Stimulated activated CD4-positive, alpha-beta T cell treated with anti-CD3 and anti-CD28 coated beads, Interleukin-1b, Interleukin-23, amount 100 ng/mL, for 4 hours (primary cell): ENCODE measurements at regions not wholly inside any gene's neighbourhood (a gene's known extent, or its start where the extent isn't known, plus 50 kb on each side); places are given as distances from the start of the nearest gene placed in this dataset.

Experiments used
- DNase-seq, 2 donors: peaks; one replicate each; pipeline ENCODE4 v3.0.0-alpha.2; 2020; ENCODE audit warnings: low read depth in 2 of 2

DNA sequence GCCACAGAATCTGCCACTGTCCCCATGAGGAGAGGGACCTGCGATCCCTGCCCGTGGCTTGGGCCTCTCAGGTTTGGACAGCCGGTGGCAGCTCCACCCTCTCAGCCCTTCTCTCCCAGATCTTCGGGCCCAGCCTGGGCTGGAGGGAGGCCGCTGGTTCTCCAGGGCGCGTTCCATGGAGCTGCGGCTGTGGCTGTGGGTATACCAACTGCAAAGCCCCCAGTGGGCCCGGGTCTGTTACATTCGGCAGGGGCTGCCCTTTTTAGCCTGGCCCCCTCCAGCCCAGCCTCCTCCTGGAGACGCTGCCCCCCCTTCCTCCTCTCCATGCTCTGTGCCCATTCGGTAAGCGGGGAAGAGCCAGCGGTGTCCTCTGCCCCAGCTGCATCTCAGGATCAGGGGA is 64.7 kb upstream of the ZNF469 start:
- no peak for DNase-seq

DNA sequence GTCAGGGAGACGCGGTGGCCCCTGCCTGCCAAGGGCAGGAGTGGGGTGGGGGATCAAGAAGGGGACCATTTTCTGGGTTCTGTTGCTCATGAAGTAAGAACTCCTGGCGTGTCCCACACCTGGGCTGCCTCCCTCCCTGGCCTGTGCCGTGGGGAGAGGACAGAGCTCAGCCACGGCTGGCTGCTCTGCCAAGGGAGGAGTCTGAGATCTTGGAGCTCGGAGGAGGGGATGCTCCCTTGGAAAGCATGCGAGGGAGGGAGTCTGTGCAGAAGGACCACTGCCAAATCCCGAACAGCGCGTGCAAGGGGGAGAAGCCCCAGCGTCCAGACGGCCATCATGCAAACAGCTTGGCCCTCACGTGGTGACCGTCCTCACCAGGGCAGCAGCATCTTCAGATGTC is 64.2 kb upstream of the ZNF469 start:
- no peak for DNase-seq

DNA sequence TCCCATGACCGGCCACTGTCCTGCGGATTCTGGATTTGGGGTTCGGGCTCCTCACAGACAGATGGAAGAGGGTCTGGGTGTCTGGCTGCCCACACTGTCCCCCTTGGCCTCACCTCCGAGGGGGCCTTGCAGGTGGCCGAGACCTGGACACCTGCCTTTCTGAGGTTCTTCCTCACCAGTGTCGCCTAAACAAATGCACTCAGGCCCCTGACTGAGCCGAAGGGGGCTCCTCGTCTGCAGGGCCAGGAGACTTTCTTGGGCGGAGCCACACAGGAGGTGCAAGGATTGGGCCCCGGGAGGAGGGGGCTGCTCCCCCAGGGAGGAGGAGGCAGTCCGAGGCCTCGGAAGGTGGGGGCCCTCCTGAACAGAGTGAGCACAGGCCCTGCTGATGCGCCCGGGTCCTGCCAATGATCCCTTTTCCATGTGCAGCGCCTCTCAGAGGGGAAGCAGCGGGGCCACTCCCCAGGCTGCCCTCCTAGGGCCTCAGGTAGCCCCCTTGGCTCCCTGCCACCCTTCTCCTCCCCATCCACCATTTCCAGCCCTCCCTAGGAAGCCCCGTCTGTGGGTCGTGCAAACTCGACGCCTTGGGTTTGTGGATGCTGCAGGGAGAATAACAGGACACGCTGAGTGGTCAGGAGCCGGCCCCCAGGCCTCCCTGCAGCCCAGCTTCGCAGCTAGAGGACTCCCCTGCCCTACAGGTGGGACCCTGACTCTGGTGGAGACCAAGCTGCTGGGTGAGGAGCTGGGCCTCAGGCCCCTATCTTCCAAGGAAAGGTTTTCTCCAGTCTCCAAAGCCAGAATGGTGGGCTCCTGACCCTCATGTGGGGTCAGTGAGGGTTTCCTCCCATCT is 63.4 kb upstream of the ZNF469 start:
- DNase-seq = no peak

DNA sequence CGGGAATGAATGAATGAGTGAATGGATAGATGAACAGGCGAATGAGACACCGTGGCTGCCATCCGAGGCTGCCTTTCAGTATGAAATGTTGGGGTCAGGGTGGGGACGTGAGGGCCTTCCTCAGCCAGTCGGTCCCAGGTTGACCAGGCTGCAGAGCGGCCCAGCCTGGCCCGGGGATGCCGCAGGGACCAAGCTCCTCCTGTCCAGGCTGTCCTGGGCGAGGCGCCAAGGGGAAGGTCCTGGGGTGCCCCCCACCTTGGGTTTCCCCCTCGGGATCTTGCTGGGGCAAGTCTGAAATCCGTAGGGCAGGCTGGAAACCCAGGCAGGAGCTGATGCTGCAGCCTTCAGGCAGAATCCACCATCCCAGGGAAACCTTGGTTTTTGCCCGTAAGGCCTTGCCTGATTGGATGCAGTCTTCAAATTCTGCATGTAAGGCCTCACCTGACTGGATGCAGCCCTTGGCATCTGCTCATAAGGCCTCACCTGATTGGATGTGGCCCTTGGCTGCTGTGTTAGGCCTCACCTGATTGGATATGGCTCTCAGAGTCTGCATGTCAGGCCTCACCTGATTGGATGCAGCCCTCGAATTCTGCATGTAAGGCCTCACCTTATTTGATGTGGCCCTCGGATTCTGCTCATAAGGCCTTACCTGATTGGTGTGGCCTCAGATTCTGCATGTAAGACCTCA is 61.7 kb upstream of the ZNF469 start:
- no peak for DNase-seq

DNA sequence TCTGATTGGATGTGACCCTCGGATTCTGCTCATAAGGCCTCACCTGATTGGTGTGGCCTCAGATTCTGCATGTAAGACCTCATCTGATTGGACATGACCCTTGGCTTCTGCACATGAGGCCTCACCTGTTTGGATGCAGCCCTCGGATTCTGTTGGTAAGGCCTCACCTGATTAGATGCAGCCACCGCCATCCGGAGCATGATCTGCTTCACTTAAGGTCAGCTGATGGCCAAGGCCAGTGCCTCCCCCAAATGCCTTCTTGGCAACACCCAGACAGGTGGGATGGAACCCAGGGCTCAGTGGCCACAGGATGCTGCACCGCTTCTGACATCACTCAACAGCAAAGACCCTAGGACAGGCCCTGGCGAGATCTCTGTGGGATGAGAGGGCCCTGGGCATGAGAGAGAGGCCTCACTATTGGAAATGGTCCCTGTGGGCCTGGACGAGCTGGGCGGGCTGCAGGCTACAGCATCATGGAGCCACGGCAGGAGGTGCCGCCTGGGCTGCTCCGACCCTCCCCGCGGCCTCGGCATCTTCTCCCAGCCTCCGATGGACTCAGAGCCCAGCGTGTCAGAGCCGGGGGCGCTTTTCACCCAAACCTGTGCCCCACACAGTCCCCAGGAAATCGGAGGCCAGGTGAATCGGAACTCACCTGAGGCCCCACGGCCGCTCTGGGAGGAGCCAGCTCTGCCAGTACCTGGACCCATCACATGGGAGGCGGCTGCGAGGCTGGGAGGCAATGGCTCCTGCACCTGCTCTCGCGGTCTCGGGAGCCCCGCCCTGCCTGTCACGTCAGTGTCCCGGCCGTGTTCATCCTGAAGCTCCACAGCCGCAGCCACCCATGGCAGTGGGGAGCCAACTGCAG is 60.9 kb upstream of the ZNF469 start:
- no peak for DNase-seq

DNA sequence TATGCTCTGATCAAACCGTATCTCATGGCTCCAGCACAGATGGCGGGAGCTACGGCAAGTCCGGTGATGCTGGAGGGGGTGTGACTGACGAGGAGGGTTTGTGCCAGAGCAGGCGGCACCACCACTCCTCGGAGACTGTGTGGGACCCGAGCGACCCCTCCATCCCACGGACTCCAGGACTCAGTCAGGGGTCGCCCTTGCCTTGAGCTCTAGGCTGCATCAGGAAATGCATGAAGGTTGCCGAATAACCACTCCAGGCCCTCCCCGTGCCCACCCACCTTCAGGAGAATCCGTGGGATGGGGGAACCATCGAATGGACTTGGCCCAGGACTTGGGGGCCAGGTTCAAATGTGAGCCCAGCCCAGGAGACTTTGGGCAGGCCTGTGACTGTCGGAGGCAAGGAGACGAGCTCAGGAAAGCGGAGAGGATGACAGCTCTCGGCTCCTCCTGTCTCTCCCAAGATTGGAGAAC is 60.2 kb upstream of the ZNF469 start:
- DNase-seq = no peak

DNA sequence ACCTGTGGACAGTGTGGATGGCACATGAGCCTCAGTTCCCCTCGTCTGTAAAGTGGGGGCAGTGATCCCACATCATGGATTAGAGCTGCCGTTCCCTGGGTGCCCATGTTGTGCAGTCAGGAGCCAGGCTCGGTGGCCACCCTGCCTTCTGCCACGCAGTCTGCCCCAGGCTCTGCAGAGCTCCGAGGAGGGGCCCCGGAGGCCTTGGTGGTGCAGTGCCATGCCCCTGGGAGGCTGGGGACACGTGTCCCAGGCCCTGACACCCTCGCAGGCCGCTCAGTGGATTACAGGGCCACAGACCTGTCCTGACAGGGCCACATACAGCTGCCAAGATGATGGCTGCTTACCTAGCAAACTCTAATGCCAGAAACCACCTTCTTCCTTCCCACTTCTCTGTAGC is 59.7 kb upstream of the ZNF469 start:
- DNase-seq = no peak

DNA sequence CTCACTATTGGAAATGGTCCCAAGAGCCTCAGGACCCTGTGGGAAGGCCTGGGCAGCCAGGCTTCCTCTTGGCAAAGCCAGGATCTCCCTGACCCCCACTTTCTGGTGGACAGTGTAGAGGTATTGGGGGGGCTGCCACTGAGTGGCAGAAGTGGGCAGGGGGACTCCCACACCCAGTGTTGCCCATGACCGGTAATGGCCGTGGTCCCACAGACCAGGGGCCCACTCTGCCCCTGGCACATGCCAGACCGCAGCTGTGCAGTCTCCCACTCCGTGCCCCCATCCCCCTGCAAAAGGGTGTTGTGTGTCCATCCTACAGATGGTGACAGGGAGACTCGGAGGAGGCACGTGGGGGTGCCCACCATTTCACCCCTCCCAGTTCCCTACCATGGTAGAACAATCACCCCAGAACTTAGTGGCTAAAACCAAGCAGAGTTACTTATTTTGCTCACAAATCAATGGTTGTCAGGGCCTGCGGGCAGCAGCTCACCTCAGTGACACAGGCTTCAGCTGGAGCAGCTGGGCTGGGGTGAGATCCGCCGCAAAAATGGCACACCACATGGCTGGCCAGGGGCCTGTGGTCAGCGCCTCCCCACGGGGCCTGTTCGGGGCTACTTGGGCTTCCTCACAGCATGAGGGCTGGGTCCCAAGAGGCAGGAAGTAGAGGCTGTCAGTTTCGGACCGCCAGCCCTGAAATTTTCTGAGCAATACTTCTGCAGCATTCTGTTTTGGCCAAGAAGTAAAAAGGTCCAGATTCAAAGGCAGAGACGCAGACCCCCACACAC is 59.0 kb upstream of the ZNF469 start:
- no peak for DNase-seq

DNA sequence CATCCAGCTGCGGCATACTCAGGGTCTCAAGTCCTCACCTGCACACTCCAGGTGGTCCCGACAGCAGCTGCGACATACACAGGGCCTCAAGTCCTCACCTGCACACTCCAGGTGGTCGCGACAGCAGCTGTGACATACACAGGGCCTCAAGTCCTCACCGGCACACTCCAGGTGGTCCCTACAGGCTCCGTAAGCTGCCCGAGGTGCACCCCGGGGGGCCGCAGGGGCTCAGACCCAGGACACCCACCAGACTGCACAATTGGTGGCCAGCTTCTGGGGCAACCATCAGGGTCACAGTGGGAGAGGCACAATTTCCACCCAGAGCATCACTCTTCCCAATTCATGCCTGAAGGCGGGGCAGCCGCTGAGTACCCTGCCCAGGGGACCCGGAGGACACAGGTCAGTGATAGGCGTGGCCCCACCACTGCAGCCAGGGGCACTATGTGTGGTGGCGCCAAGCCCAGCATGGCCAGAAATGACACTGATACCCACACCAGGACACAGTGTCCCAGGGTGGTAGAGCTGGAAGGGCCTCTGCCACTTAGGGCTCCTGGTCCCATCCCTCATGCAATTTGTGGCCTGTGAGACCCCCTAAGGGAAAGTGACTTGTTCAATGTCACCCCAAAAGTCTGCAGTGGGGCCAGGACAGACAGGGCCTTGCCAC is 57.5 kb upstream of the ZNF469 start:
- DNase-seq = no peak

DNA sequence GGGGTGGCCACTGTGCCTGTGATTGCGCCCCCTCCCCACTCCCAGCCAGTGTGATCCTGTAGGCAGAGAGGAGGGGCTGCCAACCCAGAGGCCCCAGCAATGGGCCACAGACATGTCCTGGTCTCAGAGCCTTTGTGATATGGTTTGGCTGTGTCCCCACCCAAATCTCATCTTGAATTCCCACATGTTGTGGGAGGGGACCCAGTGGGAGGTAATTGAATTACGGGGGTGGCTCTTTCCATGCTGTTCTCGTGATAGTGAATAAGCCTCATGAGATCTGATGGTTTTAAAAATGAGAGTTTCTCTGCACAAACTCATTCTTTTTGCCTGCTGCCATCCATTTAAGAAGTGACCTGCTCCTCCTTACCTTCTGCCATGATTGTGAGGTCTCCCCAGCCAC is 56.8 kb upstream of the ZNF469 start:
- DNase-seq = no peak

DNA sequence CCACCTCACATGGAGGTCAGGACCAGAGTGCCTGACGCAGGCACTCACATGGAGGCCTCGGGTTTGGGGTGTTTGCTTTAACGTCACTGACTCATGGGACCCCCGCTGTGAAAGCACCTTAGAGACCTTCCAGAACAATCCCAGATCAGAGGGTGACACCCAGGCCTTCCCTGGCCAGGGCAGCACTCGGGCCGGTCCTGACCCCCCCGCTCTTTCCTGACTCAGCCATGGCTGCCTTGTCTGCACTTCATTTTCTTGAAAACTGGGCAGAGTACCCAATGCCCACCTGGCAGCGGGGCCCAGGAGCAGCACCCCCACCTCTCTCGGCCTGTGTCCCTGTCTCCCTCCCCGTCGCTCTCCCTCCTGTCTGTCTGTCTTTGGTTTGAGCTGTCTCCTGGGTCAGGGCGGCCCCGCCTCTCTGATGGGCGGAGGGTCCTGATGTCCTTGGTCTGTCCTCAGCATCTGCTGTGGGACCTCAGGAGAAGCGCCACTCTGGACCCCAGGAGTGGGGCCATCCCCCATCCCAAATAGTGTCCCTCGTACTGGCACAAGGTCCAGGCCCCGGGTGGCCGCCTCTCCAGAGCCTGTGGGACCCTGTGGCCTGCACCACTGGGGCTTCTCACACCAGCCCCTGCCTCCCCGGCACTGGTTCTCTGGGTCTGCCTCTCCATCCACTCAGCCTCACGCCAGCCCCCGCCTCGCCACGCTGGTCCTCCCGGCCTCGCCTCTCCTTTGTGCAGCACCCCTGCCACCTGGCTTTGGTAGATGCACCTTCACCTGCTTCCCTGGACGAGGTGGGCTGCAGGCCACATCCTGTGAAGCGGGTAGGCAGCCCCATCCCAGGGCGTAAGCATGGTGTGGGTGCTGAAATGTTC is 55.9 kb upstream of the ZNF469 start:
- DNase-seq = no peak

DNA sequence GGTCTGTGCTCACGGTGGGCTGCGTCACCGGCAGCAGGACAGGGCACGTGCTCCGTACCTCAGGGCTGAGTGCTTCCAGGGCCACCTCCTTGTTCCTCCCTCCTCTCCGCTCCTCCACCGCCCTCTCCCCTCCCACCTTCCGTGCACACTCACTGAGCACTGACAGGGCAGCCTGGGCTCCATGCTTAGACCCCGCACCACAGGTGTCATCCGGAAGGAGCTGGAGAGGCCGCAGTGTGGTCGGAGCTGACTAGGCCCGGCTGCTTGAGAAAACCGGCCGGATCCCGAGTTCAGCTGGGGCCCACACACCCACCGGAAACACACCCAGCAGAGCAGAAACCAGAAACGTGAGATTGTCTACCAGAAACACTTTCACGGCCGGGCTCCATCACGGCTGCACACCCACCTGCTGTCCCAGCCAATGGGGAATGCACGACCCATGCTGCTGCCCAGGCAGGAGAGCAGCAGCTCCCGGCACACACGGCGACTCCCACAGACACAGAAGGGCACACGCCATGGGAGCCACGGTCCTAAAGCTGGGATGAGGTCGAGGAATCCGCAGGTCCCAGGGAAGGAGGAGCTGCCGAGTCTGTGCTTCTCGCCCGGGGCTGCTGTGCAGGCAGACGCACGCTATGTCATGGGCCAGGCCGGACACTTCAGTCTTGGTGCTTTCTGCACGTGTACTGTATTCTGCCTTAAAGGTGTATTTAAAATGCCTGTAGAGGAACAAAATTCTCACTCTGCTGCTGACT is 55.0 kb upstream of the ZNF469 start:
- no peak for DNase-seq

DNA sequence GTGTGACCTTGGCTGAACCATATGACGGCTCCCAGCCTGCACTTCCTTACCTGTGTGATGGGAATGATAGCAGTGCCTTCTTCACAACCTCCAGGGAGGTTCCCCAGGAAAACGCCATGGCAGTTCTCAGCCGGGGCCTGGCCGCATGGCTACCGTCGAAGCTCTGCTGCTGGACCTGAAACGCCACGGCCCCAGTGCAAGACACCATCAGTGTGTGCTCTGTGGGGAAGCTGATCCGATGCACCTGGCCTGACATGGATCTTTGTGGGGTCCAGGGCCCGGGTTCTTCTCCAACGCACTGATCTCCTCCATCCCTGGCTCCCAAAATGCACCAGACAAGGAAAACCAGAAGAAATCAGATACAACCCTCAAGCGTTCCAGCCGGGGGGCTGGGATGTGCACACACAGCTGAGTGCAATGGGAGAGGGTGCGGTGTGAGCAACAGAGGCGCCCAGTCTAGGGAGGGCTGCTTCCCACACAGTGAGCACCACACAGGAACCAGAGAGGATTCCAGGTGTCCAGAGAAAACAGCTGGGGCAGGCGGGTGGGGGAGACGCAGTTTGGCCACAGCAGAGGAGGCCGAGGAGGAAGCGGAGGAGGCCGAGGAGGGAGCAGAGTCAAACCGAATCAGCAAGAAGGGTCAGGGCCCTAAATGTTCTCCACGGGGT is 54.3 kb upstream of the ZNF469 start:
- no peak for DNase-seq

DNA sequence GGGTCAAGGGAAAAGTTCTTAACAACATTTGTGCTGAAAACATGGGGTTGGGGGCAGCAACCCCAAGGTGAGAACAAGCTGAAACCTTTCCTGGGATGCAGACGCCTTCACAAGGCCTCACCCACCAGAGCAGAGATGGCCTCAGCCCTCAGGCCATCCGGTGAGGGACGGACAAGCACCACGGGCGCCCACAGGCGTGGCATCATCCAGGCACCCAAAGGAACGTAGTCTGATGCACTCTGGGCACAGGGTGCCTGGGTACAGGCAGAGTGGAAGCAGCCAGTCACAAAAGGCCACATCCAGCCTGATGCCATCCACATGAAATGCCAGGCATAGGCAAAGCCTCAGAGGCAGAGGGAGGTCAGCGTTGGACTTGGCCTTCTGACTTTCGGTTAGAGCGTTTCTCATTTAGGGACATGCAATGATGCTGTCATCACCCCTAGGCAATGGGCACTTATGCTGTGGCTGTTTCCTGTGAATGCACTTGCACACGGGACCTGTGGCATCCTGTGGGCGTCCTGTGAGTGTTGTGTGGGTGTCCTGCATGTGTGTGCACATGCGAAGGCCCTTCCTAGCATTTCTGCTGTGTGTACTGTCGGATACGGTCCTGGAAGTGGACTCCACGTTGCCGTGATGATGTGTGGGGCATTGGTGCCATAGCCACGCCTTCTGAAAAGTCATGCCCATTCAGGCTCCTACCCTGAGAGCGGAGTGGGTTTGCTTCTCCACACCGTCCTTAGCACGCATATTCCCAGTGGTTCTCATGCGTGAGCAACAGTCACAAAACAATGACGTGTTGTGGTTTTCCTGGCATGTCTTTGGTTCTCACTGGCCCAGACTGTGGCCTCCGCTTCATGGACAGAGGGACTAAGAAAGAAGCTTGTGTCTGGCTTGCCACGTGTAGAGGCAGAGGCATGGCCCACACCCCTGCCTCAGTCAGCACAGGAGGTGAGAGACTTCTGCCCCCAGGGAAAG is 52.7 kb upstream of the ZNF469 start:
- no peak for DNase-seq

DNA sequence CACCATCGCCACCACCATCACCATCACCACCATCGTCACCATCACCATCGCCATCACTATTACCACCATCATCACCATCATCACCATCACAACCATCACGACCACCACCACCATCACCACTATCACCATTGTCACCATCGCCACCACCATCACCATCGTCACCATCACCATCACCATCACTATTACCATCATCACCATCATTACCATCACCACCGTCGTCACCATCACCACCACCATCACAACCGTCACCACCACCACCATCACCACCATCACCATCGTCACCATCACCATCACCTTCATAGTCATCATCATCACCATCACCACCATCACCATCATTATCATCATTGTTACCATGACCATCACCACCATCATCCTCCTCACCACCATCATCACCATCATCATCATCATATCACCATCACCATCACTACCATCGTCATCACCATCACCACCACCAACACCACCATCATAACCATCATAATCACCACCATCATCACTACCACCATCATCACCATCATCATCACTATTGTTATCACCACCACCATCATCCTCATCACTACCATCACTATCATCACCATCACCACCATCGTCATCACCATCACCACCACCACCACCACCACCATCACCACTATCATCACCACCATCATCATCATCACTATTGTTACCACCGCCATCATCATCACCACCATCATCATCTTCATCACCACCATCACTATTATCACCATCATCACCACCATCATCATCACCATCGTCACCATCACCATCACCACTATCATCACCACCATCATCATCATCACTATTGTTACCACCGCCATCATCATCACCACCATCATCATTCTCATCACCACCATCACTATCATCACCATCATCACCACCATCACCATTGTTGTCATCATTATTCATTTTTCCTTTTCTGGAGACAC is 51.5 kb upstream of the ZNF469 start:
- DNase-seq = no peak
